ENCODE measurements at regions not wholly inside any gene's neighbourhood (a gene's known extent, or its start where the extent isn't known, plus 50 kb on each side); places are given as distances from the start of the nearest gene placed in this dataset.

DNA sequence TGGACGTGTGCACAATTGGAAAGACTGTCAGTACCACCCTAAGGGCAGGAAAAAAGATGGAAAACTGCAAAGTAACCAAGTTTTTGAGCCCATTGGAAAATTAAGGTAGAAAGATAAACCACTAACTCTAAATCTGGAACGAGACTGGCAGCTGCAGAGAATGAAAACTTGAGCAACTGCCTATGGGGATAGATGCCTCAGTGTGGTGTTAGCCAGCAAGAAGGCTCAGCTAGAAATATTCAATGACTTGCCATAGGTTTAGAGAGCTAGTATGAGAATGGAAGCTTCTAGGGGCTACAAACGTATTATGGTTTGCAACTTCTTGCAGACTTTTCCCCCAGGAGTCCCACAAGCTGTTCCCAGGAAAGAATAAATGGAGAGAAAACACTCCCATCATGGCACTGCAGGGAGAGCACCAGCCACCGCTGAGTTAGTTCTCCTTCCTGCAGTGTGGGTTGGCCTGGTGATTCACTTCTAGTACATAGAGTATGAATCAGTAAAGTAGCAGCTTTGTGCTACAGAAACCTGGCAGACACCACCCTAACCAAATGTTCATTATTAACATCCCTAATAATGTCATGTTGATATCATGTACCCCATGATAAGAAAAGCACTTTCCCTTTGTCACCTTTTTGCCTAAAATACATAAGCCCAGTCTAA is 372.4 kb upstream of the VWC2 start:
- TF ChIP-seq, protein P1, sequence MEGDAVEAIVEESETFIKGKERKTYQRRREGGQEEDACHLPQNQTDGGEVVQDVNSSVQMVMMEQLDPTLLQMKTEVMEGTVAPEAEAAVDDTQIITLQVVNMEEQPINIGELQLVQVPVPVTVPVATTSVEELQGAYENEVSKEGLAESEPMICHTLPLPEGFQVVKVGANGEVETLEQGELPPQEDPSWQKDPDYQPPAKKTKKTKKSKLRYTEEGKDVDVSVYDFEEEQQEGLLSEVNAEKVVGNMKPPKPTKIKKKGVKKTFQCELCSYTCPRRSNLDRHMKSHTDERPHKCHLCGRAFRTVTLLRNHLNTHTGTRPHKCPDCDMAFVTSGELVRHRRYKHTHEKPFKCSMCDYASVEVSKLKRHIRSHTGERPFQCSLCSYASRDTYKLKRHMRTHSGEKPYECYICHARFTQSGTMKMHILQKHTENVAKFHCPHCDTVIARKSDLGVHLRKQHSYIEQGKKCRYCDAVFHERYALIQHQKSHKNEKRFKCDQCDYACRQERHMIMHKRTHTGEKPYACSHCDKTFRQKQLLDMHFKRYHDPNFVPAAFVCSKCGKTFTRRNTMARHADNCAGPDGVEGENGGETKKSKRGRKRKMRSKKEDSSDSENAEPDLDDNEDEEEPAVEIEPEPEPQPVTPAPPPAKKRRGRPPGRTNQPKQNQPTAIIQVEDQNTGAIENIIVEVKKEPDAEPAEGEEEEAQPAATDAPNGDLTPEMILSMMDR (conservative IDR thresholded peaks at IDR 0.05; ENCODE audit: low read length): no peak
- TF ChIP-seq EZH2phosphoT487 (IDR thresholded peaks at IDR 0.05; ENCODE audit: borderline replicate concordance): no peak

Measured in Loucy (cell line).